ENCODE measurements at regions not wholly inside any gene's neighbourhood (a gene's known extent, or its start where the extent isn't known, plus 50 kb on each side); places are given as distances from the start of the nearest gene placed in this dataset.

DNA sequence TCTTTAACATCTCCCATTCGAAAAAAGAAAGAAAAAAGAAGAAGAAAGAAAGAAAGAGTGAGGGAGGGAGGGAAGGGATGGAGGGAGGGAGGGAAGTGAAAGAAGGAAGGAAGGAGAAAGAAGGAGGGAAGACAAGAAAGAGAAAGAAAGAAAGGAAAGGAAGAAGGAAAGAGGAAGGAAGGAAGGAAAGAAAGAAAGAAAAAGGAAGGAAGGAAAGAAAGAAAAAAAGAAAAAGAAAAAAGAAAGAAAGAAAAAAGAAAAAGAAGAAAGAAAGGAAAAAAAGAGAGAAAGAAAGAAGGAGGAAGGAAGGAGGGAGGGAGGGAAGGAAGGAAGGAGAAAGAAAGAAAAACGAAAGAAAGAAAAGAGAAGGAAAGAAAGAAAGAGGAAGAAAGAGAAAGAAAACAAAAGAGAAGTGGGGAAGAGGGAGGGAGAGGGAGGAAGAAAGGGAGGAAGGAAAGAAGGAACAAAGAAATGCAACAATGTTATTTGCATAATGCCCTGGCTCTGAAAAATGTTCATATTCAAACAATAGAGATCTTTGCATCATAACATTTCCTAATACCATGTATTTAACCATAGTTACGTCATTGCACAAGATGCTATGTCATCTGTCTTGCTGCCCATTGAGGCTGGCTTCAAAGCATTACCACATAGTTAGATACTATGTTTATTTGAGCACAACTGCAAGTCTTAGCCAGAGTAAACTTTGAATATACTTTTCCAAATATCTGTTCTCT lies 550.6 kb downstream of the DSC3 start:
- CTCF ChIA-PET = no interaction called here
- Histone ChIP-seq H3K4me1 (ENCODE audit: control insufficient read depth, insufficient read depth, low read length) (no peaks in the 10 kb centered on the region), H3K9me3 (ENCODE audit: control insufficient read depth, insufficient read depth, low read depth, low read length) (no peaks in the 10 kb centered on the region), H3K4me3 (ENCODE audit: low read depth, low read length) (no peak overlapping the region), H3K27ac (ENCODE audit: extremely low read depth, low read depth, low read length) (no peak overlapping the region), H3K36me3 (ENCODE audit: control insufficient read depth in 2 of 2, insufficient read depth in 1 of 2, low read length in 2 of 2) (no peaks in the 10 kb centered on the region)
- POLR2A ChIA-PET = no interaction called here
- TF ChIP-seq ZSCAN30 (tag by site-specific recombination; IDR thresholded peaks at IDR 0.05) (no peak), PRDM1 (tag by site-specific recombination; IDR thresholded peaks at IDR 0.05) (peak; percentile 63), ZNF366 (tag by site-specific recombination; conservative IDR thresholded peaks at IDR 0.05) (peak; percentile 84)
- TF ChIP-seq, protein P1, sequence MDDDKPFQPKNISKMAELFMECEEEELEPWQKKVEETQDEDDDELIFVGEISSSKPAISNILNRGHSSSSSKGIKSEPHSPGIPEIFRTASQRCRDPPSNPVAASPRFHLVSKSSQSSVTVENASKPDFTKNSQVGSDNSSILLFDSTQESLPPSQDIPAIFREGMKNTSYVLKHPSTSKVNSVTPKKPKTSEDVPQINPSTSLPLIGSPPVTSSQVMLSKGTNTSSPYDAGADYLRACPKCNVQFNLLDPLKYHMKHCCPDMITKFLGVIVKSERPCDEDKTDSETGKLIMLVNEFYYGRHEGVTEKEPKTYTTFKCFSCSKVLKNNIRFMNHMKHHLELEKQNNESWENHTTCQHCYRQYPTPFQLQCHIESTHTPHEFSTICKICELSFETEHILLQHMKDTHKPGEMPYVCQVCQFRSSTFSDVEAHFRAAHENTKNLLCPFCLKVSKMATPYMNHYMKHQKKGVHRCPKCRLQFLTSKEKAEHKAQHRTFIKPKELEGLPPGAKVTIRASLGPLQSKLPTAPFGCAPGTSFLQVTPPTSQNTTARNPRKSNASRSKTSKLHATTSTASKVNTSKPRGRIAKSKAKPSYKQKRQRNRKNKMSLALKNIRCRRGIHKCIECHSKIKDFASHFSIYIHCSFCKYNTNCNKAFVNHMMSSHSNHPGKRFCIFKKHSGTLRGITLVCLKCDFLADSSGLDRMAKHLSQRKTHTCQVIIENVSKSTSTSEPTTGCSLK (tag by site-specific recombination; IDR thresholded peaks at IDR 0.05) = no peak

GRCh38 chr18:30489890-30490643 lies 552.5 kb downstream of the DSC3 start:
- ChIA-PET CTCF (no interaction called here), POLR2A (no interaction called here)

More at GRCh38 chr18:30489890-30490643, 552.5 kb downstream of the DSC3 start:
- Histone ChIP-seq H3K36me3 (ENCODE audit: control insufficient read depth in 2 of 2, insufficient read depth in 1 of 2, low read length in 2 of 2) (no peaks in the 10 kb centered on the region), H3K9me3 (ENCODE audit: control insufficient read depth, insufficient read depth, low read depth, low read length) (no peaks in the 10 kb centered on the region), H3K27ac (ENCODE audit: extremely low read depth, low read depth, low read length) (no peak overlapping the region), H3K4me3 (ENCODE audit: low read depth, low read length) (no peak overlapping the region), H3K4me1 (ENCODE audit: control insufficient read depth, insufficient read depth, low read length) (no peaks in the 10 kb centered on the region)
- TF ChIP-seq, protein P2, sequence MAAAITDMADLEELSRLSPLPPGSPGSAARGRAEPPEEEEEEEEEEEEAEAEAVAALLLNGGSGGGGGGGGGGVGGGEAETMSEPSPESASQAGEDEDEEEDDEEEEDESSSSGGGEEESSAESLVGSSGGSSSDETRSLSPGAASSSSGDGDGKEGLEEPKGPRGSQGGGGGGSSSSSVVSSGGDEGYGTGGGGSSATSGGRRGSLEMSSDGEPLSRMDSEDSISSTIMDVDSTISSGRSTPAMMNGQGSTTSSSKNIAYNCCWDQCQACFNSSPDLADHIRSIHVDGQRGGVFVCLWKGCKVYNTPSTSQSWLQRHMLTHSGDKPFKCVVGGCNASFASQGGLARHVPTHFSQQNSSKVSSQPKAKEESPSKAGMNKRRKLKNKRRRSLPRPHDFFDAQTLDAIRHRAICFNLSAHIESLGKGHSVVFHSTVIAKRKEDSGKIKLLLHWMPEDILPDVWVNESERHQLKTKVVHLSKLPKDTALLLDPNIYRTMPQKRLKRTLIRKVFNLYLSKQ (tag by site-specific recombination; IDR thresholded peaks at IDR 0.05; ENCODE audit: borderline replicate concordance) = no peak
- TF ChIP-seq, protein P3, sequence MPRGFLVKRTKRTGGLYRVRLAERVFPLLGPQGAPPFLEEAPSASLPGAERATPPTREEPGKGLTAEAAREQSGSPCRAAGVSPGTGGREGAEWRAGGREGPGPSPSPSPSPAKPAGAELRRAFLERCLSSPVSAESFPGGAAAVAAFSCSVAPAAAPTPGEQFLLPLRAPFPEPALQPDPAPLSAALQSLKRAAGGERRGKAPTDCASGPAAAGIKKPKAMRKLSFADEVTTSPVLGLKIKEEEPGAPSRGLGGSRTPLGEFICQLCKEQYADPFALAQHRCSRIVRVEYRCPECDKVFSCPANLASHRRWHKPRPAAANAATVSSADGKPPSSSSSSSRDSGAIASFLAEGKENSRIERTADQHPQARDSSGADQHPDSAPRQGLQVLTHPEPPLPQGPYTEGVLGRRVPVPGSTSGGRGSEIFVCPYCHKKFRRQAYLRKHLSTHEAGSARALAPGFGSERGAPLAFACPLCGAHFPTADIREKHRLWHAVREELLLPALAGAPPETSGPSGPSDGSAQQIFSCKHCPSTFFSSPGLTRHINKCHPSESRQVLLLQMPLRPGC (tag by site-specific recombination; IDR thresholded peaks at IDR 0.05) = no peak
- TF ChIP-seq ZNF280D (tag by site-specific recombination; IDR thresholded peaks at IDR 0.05) (no peak), HOXA7 (CRISPR knock-in tag; IDR thresholded peaks at IDR 0.05; ENCODE audit: borderline replicate concordance) (no peak), ZNF530 (tag by site-specific recombination; IDR thresholded peaks at IDR 0.05; ENCODE audit: low read depth) (no peak), ZBTB7A (tag by site-specific recombination; IDR thresholded peaks at IDR 0.05; ENCODE audit: low read depth) (no peak), ZNF707 (tag by site-specific recombination; IDR thresholded peaks at IDR 0.05) (no peak), ZSCAN23 (tag by site-specific recombination; IDR thresholded peaks at IDR 0.05) (no peak), OVOL3 (tag by site-specific recombination; IDR thresholded peaks at IDR 0.05) (no peak), ZNF654 (tag by site-specific recombination; IDR thresholded peaks at IDR 0.05; ENCODE audit: low read depth) (no peak), ZNF292 (tag by site-specific recombination; IDR thresholded peaks at IDR 0.05; ENCODE audit: borderline replicate concordance, low read depth) (no peak), ZNF600 (tag by site-specific recombination; IDR thresholded peaks at IDR 0.05) (no peak), ZNF785 (tag by site-specific recombination; IDR thresholded peaks at IDR 0.05) (no peak), ZNF37A (tag by site-specific recombination; IDR thresholded peaks at IDR 0.05) (no peak), FEZF1 (tag by site-specific recombination; IDR thresholded peaks at IDR 0.05) (no peak), ZNF2 (tag by site-specific recombination; IDR thresholded peaks at IDR 0.05) (no peak)
- TF ChIP-seq, protein P4, sequence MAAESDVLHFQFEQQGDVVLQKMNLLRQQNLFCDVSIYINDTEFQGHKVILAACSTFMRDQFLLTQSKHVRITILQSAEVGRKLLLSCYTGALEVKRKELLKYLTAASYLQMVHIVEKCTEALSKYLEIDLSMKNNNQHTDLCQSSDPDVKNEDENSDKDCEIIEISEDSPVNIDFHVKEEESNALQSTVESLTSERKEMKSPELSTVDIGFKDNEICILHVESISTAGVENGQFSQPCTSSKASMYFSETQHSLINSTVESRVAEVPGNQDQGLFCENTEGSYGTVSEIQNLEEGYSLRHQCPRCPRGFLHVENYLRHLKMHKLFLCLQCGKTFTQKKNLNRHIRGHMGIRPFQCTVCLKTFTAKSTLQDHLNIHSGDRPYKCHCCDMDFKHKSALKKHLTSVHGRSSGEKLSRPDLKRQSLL (tag by site-specific recombination; IDR thresholded peaks at IDR 0.05) = no peak
- TF ChIP-seq, protein P5, sequence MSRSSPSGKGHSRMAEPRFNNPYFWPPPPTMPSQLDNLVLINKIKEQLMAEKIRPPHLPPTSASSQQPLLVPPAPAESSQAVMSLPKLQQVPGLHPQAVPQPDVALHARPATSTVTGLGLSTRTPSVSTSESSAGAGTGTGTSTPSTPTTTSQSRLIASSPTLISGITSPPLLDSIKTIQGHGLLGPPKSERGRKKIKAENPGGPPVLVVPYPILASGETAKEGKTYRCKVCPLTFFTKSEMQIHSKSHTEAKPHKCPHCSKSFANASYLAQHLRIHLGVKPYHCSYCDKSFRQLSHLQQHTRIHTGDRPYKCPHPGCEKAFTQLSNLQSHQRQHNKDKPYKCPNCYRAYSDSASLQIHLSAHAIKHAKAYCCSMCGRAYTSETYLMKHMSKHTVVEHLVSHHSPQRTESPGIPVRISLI (tag by site-specific recombination; IDR thresholded peaks at IDR 0.05) = no peak
